Liver (tissue), 8 donors: ENCODE measurements at regions not wholly inside any gene's neighbourhood (a gene's known extent, or its start where the extent isn't known, plus 50 kb on each side); places are given as distances from the start of the nearest gene placed in this dataset.

Experiments used
- DNase-seq: peaks from one replicate; pipeline ENCODE4 v3.0.0-alpha.2; 2017; ENCODE audit warnings: low spot score
- H3K27ac ChIP-seq, 2 donors: one replicate each; pipeline ENCODE4 v1.7.0; 2013; ENCODE audit warnings: inconsistent platforms in 2 of 2, low read length in 2 of 2, control low read depth in 1 of 2, low read depth in 1 of 2, mild to moderate bottlenecking in 1 of 2
- H3K27me3 ChIP-seq, 4 donors: one replicate each; pipeline versions ENCODE4 v1.6.1 to v1.7.0; 2013; ENCODE audit warnings: low read length in 3 of 4, inconsistent platforms in 1 of 4, mild to moderate bottlenecking in 1 of 4, moderate library complexity in 1 of 4; ENCODE audit not compliant: control insufficient read depth in 4 of 4, insufficient read depth in 4 of 4
- H3K36me3 ChIP-seq, 4 donors: one replicate each; pipeline versions ENCODE4 v1.6.1 to v1.7.0; 2013; ENCODE audit warnings: low read length in 3 of 4, mild to moderate bottlenecking in 3 of 4, low read depth in 1 of 4, moderate library complexity in 1 of 4; ENCODE audit not compliant: control insufficient read depth in 4 of 4, insufficient read depth in 3 of 4
- H3K4me1 ChIP-seq, 4 donors: one replicate each; pipeline versions ENCODE4 v1.6.1 to v1.7.0; 2013; ENCODE audit warnings: low read length in 3 of 4, mild to moderate bottlenecking in 3 of 4, moderate library complexity in 1 of 4; ENCODE audit not compliant: control insufficient read depth in 4 of 4, insufficient read depth in 4 of 4
- H3K4me3 ChIP-seq, 3 donors: one replicate each; pipeline versions ENCODE4 v1.6.1 to v1.7.0; 2013; ENCODE audit warnings: low read length in 3 of 3, control low read depth in 1 of 3, low read depth in 1 of 3, mild to moderate bottlenecking in 1 of 3
- H3K9ac ChIP-seq, 2 donors: one replicate each; pipeline ENCODE4 v1.7.0; 2013; ENCODE audit warnings: low read length in 2 of 2, mild to moderate bottlenecking in 2 of 2, moderate library complexity in 2 of 2, control low read depth in 1 of 2, low read depth in 1 of 2
- H3K9me3 ChIP-seq, 4 donors: one replicate each; pipeline versions ENCODE4 v1.6.1 to v1.7.0; 2013; ENCODE audit warnings: low read length in 3 of 4; ENCODE audit not compliant: control insufficient read depth in 4 of 4
- EGR1 ChIP-seq, 2 donors: IDR thresholded peaks; 2 replicates each; pipeline ENCODE4 v1.6.1; 2016 to 2018; ENCODE audit warnings: antibody characterized with exemption in 2 of 2, low read depth in 2 of 2
- FOXA1 ChIP-seq: IDR thresholded peaks from 2 replicates; pipeline ENCODE4 v1.6.1; 2016; ENCODE audit warnings: antibody characterized with exemption
- FOXA2 ChIP-seq: IDR thresholded peaks from 2 replicates; pipeline ENCODE4 v1.6.1; 2016; ENCODE audit warnings: antibody characterized with exemption
- GABPA ChIP-seq, 2 donors: IDR thresholded peaks in 1 of 2; conservative IDR thresholded peaks in 1 of 2; 2 replicates each; pipeline ENCODE4 v1.6.1; 2016; ENCODE audit warnings: antibody characterized with exemption in 2 of 2, mild to moderate bottlenecking in 1 of 2, moderate library complexity in 1 of 2
- HNF4A ChIP-seq, 2 donors: conservative IDR thresholded peaks; 2 replicates each; pipeline ENCODE4 v1.6.1; 2016; ENCODE audit warnings: antibody characterized with exemption in 2 of 2, mild to moderate bottlenecking in 2 of 2
- HNF4G ChIP-seq: IDR thresholded peaks from 2 replicates; pipeline ENCODE4 v1.6.1; 2016; ENCODE audit warnings: antibody characterized with exemption
- JUND ChIP-seq, 2 donors: IDR thresholded peaks; 2 replicates each; pipeline ENCODE4 v1.6.1; 2016; ENCODE audit warnings: antibody characterized with exemption in 2 of 2
- NR2F2 ChIP-seq: IDR thresholded peaks from 2 replicates; pipeline ENCODE4 v1.6.1; 2016; ENCODE audit warnings: antibody characterized with exemption
- RAD21 ChIP-seq, 2 donors: IDR thresholded peaks; 2 replicates each; pipeline ENCODE4 v1.6.1; 2016; ENCODE audit warnings: antibody characterized with exemption in 2 of 2, mild to moderate bottlenecking in 2 of 2
- RXRA ChIP-seq, 2 donors: IDR thresholded peaks; 2 replicates each; pipeline ENCODE4 v1.6.1; 2017 to 2018; ENCODE audit warnings: antibody characterized with exemption in 2 of 2, mild to moderate bottlenecking in 1 of 2
- SP1 ChIP-seq: IDR thresholded peaks from 2 replicates; pipeline ENCODE4 v1.6.1; 2018; ENCODE audit warnings: antibody characterized with exemption, mild to moderate bottlenecking
- TAF1 ChIP-seq: conservative IDR thresholded peaks from 2 replicates; pipeline ENCODE4 v1.6.1; 2016; ENCODE audit warnings: antibody characterized with exemption, mild to moderate bottlenecking
- YY1 ChIP-seq: IDR thresholded peaks from 2 replicates; pipeline ENCODE4 v1.6.1; 2016; ENCODE audit warnings: antibody characterized with exemption, mild to moderate bottlenecking
- WGBS: extraction: QIAGEN DNeasy Blood & Tissue Kit; methylation state at CpG from one replicate; pipeline ENCODE4 v1.1.7; 2013; 5-methylcytosine and 5-hydroxymethylcytosine counted together
- TF ChIP-seq, protein P1 (sequence below): IDR thresholded peaks from 2 replicates; pipeline ENCODE4 v1.6.1; 2016; ENCODE audit warnings: antibody characterized with exemption
- TF ChIP-seq, protein P2 (sequence below): fragments of 150-350 bp; IDR thresholded peaks from 2 replicates; pipeline ENCODE4 v1.5.1; 2017; ENCODE audit warnings: improper control_type of control experiment, low read depth, low read length; ENCODE audit not compliant: missing input control
- TF ChIP-seq, protein P3 (sequence below): IDR thresholded peaks from 2 replicates; pipeline ENCODE4 v1.6.1; 2016; ENCODE audit warnings: antibody characterized with exemption
- TF ChIP-seq, protein P4 (sequence below): IDR thresholded peaks from 2 replicates; pipeline ENCODE4 v1.6.1; 2016; ENCODE audit warnings: antibody characterized with exemption
- TF ChIP-seq, protein P5 (sequence below): IDR thresholded peaks from 2 replicates; pipeline ENCODE4 v1.6.1; 2016; ENCODE audit warnings: antibody characterized with exemption, mild to moderate bottlenecking
- donor health status: healthy.
- donor health status: healthy.
- donor health status: healthy.
- donor health status: healthy.
- donor health status: healthy.

DNA sequence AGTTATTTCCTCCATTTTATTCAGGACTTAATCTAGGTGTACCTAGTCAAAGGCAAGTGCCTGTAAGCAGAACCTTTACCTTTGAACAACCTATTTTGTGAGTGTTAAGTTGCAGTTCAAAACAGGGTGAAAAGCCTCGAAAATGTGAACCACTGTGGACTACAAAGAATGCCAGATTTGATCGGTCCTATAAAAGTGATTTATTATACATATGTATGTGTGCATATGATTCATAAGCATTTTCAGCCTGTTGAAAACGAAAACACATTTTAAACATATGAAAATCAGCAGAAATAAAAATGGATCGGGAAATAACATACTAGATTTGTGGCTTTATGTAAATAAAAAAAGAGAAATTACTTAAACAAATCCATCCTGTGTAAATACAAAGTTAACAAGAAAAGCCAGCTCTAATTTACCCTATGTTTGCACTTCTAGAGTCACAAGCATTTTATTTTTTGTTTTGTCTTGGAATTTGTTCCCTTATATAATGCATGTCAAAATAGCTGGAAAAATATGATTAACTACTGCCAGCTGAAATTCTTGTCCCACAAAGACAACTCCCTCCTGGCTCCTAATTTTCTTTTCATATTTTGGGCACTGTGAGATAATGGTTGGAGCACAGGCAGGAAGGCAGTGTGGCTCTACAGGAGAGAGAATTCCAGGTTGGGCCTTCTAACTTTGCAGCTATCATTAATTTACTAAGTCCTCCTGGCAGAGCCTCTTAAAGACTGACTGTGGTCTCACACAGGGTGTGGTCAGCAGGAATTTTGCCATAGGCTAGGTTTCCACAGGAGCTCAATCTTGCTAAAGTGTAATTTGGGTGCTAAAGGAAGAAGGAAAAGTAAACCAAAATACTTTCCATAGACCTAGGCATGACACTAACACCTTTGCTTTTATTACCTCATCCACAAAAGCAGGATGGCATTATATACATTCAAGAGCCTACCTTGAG lies 70.2 kb upstream of the CDC42BPA start:
- no peak overlapping the region for H3K9ac ChIP-seq
- DNase-seq, result no peak
- H3K27me3 ChIP-seq, result no peaks in the 10 kb centered on the region
- TF ChIP-seq JUND (IDR thresholded peaks at IDR 0.05), result no peak
- no peak for TF ChIP-seq RAD21 (IDR thresholded peaks at IDR 0.05)
- no peak for TF ChIP-seq HNF4G
- no peak for TF ChIP-seq YY1
- TF ChIP-seq, protein P1, sequence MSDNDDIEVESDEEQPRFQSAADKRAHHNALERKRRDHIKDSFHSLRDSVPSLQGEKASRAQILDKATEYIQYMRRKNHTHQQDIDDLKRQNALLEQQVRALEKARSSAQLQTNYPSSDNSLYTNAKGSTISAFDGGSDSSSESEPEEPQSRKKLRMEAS, result no peak
- TF ChIP-seq GABPA (IDR thresholded peaks at IDR 0.05 in 1 of 2, conservative IDR thresholded peaks at IDR 0.05 in 1 of 2), result no peak
- TF ChIP-seq FOXA1, result no peak
- no peak for TF ChIP-seq NR2F2
- TF ChIP-seq, protein P2, sequence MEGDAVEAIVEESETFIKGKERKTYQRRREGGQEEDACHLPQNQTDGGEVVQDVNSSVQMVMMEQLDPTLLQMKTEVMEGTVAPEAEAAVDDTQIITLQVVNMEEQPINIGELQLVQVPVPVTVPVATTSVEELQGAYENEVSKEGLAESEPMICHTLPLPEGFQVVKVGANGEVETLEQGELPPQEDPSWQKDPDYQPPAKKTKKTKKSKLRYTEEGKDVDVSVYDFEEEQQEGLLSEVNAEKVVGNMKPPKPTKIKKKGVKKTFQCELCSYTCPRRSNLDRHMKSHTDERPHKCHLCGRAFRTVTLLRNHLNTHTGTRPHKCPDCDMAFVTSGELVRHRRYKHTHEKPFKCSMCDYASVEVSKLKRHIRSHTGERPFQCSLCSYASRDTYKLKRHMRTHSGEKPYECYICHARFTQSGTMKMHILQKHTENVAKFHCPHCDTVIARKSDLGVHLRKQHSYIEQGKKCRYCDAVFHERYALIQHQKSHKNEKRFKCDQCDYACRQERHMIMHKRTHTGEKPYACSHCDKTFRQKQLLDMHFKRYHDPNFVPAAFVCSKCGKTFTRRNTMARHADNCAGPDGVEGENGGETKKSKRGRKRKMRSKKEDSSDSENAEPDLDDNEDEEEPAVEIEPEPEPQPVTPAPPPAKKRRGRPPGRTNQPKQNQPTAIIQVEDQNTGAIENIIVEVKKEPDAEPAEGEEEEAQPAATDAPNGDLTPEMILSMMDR, result no peak
- TF ChIP-seq RXRA (IDR thresholded peaks at IDR 0.05), result no peak
- TF ChIP-seq EGR1 (IDR thresholded peaks at IDR 0.05; ENCODE audit: low read depth in 2 of 2), result no peak
- no peak for TF ChIP-seq SP1
- TF ChIP-seq, protein P3, sequence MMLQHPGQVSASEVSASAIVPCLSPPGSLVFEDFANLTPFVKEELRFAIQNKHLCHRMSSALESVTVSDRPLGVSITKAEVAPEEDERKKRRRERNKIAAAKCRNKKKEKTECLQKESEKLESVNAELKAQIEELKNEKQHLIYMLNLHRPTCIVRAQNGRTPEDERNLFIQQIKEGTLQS, result no peak
- TF ChIP-seq FOXA2, result no peak
- TF ChIP-seq, protein P4, sequence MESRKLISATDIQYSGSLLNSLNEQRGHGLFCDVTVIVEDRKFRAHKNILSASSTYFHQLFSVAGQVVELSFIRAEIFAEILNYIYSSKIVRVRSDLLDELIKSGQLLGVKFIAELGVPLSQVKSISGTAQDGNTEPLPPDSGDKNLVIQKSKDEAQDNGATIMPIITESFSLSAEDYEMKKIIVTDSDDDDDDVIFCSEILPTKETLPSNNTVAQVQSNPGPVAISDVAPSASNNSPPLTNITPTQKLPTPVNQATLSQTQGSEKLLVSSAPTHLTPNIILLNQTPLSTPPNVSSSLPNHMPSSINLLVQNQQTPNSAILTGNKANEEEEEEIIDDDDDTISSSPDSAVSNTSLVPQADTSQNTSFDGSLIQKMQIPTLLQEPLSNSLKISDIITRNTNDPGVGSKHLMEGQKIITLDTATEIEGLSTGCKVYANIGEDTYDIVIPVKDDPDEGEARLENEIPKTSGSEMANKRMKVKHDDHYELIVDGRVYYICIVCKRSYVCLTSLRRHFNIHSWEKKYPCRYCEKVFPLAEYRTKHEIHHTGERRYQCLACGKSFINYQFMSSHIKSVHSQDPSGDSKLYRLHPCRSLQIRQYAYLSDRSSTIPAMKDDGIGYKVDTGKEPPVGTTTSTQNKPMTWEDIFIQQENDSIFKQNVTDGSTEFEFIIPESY, result no peak
- TF ChIP-seq, protein P5, sequence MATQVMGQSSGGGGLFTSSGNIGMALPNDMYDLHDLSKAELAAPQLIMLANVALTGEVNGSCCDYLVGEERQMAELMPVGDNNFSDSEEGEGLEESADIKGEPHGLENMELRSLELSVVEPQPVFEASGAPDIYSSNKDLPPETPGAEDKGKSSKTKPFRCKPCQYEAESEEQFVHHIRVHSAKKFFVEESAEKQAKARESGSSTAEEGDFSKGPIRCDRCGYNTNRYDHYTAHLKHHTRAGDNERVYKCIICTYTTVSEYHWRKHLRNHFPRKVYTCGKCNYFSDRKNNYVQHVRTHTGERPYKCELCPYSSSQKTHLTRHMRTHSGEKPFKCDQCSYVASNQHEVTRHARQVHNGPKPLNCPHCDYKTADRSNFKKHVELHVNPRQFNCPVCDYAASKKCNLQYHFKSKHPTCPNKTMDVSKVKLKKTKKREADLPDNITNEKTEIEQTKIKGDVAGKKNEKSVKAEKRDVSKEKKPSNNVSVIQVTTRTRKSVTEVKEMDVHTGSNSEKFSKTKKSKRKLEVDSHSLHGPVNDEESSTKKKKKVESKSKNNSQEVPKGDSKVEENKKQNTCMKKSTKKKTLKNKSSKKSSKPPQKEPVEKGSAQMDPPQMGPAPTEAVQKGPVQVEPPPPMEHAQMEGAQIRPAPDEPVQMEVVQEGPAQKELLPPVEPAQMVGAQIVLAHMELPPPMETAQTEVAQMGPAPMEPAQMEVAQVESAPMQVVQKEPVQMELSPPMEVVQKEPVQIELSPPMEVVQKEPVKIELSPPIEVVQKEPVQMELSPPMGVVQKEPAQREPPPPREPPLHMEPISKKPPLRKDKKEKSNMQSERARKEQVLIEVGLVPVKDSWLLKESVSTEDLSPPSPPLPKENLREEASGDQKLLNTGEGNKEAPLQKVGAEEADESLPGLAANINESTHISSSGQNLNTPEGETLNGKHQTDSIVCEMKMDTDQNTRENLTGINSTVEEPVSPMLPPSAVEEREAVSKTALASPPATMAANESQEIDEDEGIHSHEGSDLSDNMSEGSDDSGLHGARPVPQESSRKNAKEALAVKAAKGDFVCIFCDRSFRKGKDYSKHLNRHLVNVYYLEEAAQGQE, result no peak
- no peak for TF ChIP-seq HNF4A (conservative IDR thresholded peaks at IDR 0.05)
- no peak for TF ChIP-seq TAF1
- no peaks in the 10 kb centered on the region for H3K36me3 ChIP-seq
- H3K9me3 ChIP-seq, result no peaks in the 10 kb centered on the region
- 81% methylated on average over 4 of the region's 4 CpGs for WGBS
- no peak overlapping the region for H3K27ac ChIP-seq
- H3K4me3 ChIP-seq, result no peak overlapping the region
- no peaks in the 10 kb centered on the region for H3K4me1 ChIP-seq
